NB4 (cell line): ENCODE measurements at regions not wholly inside any gene's neighbourhood (a gene's known extent, or its start where the extent isn't known, plus 50 kb on each side); places are given as distances from the start of the nearest gene placed in this dataset.
"Not testable (repeated sequence)": the region's sequence is repeated elsewhere in the genome, so short reads cannot be mapped to it uniquely, and the experiment has no call there.

ENCODE experiments used
- DNase-seq: peaks from one replicate; pipeline ENCODE4 v3.0.0; 2010; ENCODE audit warnings: low read depth
- H3K4me3 ChIP-seq: one replicate; pipeline ENCODE4 v1.5.1; 2011; ENCODE audit warnings: mild to moderate bottlenecking, low read depth, low read length, moderate library complexity
- MYC ChIP-seq: IDR thresholded peaks from 2 replicates; pipeline ENCODE4 v1.6.1; 2011; ENCODE audit warnings: low read depth, low read length
- POLR2A ChIP-seq: IDR thresholded peaks from 2 replicates; pipeline ENCODE4 v1.6.1; 2011; ENCODE audit warnings: mild to moderate bottlenecking; ENCODE audit not compliant: insufficient read length; ENCODE audit errors: extremely low read depth
- TF ChIP-seq, protein P1 (sequence below): IDR thresholded peaks from 2 replicates; pipeline ENCODE4 v1.6.1; 2011; ENCODE audit warnings: low read depth, low read length
- TF ChIP-seq, protein P2 (sequence below): IDR thresholded peaks from one replicate; pipeline ENCODE4 v1.5.1; 2012; ENCODE audit warnings: low read depth, low read length

DNA sequence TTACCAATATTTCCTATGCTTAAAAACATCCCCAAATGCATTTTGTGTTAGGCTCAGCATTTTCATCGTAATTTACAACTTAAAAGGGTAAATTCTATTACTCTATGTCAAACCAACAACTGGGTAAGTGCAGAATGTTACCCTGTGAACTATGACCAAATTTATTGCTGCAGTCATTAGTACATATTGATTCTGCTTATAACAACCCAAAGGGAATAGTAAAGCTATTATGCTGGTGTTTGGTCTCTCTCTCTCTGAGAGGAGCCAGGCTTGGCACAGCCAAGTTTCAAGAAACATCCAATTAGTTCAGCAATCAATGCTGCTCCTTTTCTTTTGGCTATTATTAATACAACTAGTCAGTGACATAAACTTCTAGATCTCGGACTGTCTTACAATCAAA is 747.7 kb downstream of the CENPC start:
- no peak for DNase-seq
- TF ChIP-seq, protein P1, sequence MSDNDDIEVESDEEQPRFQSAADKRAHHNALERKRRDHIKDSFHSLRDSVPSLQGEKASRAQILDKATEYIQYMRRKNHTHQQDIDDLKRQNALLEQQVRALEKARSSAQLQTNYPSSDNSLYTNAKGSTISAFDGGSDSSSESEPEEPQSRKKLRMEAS, result no peak
- TF ChIP-seq MYC, result no peak
- no peak for TF ChIP-seq POLR2A
- TF ChIP-seq, protein P2, sequence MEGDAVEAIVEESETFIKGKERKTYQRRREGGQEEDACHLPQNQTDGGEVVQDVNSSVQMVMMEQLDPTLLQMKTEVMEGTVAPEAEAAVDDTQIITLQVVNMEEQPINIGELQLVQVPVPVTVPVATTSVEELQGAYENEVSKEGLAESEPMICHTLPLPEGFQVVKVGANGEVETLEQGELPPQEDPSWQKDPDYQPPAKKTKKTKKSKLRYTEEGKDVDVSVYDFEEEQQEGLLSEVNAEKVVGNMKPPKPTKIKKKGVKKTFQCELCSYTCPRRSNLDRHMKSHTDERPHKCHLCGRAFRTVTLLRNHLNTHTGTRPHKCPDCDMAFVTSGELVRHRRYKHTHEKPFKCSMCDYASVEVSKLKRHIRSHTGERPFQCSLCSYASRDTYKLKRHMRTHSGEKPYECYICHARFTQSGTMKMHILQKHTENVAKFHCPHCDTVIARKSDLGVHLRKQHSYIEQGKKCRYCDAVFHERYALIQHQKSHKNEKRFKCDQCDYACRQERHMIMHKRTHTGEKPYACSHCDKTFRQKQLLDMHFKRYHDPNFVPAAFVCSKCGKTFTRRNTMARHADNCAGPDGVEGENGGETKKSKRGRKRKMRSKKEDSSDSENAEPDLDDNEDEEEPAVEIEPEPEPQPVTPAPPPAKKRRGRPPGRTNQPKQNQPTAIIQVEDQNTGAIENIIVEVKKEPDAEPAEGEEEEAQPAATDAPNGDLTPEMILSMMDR, result no peak
- no peak overlapping the region for H3K4me3 ChIP-seq

DNA sequence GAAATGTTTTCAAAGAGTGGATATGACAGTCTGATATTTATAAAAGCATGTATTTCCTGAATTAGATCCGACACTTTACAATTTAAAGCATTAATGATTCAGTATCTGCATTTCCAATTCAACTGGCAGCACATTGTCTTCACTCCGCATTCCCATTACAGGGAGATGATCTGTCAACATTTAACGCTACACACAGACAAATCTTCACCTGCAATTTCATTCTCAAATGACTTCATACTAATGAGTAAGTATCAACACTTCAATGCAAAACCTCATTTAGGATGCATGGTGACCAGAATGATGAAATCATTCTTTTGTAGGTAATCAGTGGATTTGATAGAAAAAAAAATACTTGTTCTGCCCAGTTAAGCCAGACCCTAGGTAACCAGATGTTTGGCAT is 749.6 kb downstream of the CENPC start:
- DNase-seq, result no peak
- TF ChIP-seq POLR2A (no peak), MYC (no peak)
- TF ChIP-seq, protein P2, result no peak
- TF ChIP-seq, protein P1, result no peak
- H3K4me3 ChIP-seq, result no peak overlapping the region

DNA sequence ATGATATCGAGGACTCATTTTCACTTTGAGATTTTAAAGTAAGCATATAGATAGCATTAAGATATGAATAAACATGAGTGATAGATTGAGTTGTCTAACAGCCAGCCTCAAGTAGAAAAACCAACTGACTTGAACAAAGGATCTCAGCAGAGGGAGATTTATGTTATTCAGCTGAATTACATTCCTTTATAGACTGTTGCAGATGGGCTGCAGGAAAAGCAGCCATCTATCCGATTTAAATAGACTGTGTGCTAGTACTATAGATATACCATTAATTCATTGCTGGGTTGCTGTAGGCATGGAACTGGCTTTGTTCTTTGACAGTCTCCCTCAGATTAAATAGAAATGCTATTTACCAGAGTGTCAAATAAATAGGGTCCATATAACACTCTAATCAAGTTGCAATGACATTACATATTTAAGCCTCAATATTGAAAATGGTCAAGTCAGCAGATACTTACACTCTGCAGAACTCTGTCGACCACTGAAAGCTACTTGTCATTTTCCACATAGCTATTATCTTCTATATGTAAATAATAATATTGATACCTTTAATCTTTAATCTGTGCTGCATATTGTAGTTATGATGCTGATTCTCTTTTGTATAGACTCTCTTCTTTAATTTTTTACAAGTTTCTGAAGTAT is 750.8 kb downstream of the CENPC start:
- no peak for DNase-seq
- TF ChIP-seq MYC, result no peak
- TF ChIP-seq, protein P1, result no peak
- TF ChIP-seq, protein P2, result no peak
- TF ChIP-seq POLR2A, result no peak
- H3K4me3 ChIP-seq, result no peak overlapping the region

DNA sequence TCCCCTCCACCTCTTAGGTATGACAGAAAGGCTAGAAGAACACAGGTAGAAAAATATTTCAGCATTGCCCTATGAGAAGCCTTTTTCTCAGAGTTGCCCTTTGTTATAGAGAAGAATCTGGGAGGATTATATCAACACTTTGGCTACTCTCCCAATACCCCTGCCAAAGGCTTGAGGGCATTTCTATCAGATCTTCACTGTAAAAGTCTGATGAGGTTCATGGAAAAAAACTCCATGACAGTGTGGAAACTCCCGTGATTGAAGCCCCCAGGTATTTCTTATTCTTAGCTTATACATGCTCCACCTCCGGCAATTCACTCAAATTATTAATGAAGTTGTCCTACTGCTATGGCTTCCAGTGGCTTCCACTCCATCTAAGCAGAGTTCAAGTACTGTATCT is 753.6 kb downstream of the CENPC start:
- TF ChIP-seq MYC (no peak), POLR2A (no peak)
- TF ChIP-seq, protein P1, result no peak
- TF ChIP-seq, protein P2, result no peak
- DNase-seq, result no peak

DNA sequence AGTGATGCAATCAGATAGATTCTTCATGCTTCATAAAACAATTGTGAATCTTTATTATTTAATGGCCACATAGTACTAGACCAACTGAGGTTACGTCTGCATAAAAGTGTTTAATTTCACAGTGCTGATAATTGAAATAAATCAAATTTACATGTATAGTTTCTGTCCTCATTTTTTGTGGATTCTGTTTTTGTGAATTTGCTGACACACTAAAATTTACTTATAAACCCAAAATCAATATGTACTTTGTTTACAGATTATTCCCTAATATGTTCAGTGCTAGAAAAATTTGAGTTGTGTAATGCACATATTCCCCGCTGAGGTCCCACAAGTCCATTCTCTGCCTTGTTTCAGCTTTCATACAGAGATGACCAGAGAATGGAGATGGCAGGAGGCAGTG is 759.8 kb downstream of the CENPC start:
- no peak overlapping the region for H3K4me3 ChIP-seq
- TF ChIP-seq, protein P2, result no peak
- TF ChIP-seq, protein P1, result no peak
- TF ChIP-seq POLR2A (no peak), MYC (no peak)
- DNase-seq, result no peak

More for the DNA sequence above, 753.6 kb downstream of the CENPC start:
- H3K4me3 ChIP-seq, result no peak overlapping the region

DNA sequence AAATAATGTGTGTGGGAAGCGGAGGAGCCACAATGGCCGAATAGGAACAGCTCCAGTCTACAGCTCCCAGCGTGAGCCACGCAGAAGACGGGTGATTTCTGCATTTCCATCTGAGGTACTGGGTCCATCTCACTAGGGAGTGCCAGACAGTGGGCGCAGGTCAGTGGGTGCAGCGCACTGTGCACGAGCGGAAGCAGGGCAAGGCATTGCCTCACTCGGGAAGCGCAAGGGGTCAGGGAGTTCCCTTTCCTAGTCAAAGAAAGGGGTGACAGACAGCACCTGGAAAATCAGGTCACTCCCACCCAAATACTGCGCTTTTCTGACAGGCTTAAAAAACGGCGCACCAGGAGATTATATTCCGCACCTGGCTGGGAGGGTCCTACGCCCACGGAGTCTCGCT is 762.6 kb downstream of the CENPC start:
- H3K4me3 ChIP-seq, DNase-seq: not testable (repeated sequence)
